Activated T-helper 1 cell treated with anti-CD3 and anti-CD28 coated beads, Interleukin-12 subunit alpha, Interleukin-12 subunit beta, Interleukin-2, Interleukin-4 antibody, amounts not matched to agents 30 ng/mL and 10 ng/mL and 1 ng/mL, durations not matched to agents 14 hours and 24 hours and 36 hours (primary cell): ENCODE measurements at regions not wholly inside any gene's neighbourhood (a gene's known extent, or its start where the extent isn't known, plus 50 kb on each side); places are given as distances from the start of the nearest gene placed in this dataset.

Experiments
- DNase-seq: peaks from one replicate; pipeline ENCODE4 v3.0.0; 2021; ENCODE audit warnings: low spot score
- H3K27ac Mint-ChIP-seq: one replicate; pipeline ENCODE4 v1.8.0; 2021; ENCODE audit warnings: mild to moderate bottlenecking, mixed read lengths
- H3K27me3 Mint-ChIP-seq: one replicate; pipeline ENCODE4 v1.8.0; 2022; ENCODE audit warnings: mild to moderate bottlenecking, moderate library complexity, mixed read lengths; ENCODE audit not compliant: insufficient read depth
- H3K36me3 Mint-ChIP-seq: one replicate; pipeline ENCODE4 v1.8.0; 2021; ENCODE audit warnings: low read depth, mixed read lengths
- H3K4me1 Mint-ChIP-seq: one replicate; pipeline ENCODE4 v1.8.0; 2021; ENCODE audit warnings: low read depth, mixed read lengths
- H3K4me3 Mint-ChIP-seq: one replicate; pipeline ENCODE4 v1.8.0; 2021; ENCODE audit warnings: mild to moderate bottlenecking, moderate library complexity, mixed read lengths
- H3K9me3 Mint-ChIP-seq: one replicate; pipeline ENCODE4 v1.8.0; 2021; ENCODE audit warnings: mixed read lengths
- intact Hi-C: fragments of 100-400 bp; cut with micrococcal nuclease; formaldehyde crosslinking; loops from one replicate; pipeline ENCODE4 v1.15.1; 2024

DNA sequence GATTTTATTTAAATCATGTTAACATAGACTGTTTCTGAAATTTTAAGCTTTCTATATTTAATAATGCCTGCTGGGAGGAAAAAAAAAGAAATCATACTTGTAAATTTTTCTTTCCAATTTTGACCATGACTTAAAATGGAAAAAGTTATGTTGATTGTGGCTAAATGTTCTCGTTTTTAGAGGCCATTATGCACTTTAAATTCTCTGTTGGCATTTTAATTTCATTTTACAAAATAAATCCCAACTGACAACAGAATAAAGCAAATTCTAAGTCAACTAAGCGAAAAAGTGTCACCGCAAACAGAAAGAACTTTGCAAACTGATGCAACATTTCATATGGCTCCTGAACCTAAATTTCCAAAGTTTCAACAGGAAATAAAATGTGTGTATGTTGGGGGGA, 74.8 kb upstream of the G2E3 start:
- H3K4me3 Mint-ChIP-seq, result no peak overlapping the region

DNA sequence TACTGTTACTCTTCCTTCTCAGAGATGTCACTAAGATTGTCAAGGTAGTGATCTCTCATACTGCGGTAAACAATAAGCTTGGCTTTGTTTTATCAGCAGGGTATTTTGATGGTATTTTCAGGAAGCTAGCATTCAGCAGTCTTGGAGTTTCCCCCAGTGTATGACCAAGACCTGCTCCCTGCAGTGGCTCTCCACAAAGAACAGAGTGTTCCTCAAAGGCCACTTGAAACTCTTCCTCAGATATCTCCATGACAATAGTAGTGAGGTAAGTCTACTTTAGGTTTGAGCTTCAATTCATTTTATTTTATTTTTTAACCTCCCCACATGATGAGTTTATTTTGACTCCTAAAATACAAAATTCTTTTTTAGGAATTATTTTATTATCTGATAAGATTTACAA, 74.0 kb upstream of the G2E3 start:
- intact Hi-C loops, result no loop called here
- Mint-ChIP-seq H3K9me3 (no peaks in the 10 kb centered on the region), H3K27me3 (peaks cover 12% of the 10 kb centered on the region), H3K4me3 (no peak overlapping the region), H3K27ac (no peak overlapping the region), H3K4me1 (no peaks in the 10 kb centered on the region), H3K36me3 (no peaks in the 10 kb centered on the region)
- DNase-seq, result no peak

More for the DNA sequence above, 74.8 kb upstream of the G2E3 start:
- no peaks in the 10 kb centered on the region for H3K4me1 Mint-ChIP-seq
- intact Hi-C loops, result no loop called here
- no peaks in the 10 kb centered on the region for H3K36me3 Mint-ChIP-seq
- H3K27ac Mint-ChIP-seq, result no peak overlapping the region
- peaks cover 12% of the 10 kb centered on the region for H3K27me3 Mint-ChIP-seq
- no peak for DNase-seq
- H3K9me3 Mint-ChIP-seq, result no peaks in the 10 kb centered on the region

DNA sequence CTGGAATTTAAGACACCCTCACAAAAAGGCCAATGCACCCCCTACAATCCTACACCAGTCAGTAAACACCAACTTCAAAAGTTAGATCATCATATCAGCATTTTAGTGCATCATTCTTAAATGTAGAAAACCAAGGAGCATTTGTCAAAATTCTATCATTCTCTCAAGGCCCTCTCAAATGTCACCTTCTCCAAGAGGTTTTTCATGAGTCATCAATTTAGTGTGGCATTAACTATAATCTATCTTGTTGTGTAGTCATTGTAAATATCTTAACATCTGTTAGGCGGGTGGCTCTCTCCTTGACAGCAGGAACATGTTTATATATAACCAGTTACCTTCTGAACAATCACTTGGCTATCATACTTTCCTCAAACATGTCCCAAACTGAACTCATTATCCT, 62.1 kb upstream of the G2E3 start:
- Mint-ChIP-seq H3K4me1 (no peaks in the 10 kb centered on the region), H3K9me3 (no peaks in the 10 kb centered on the region), H3K36me3 (no peaks in the 10 kb centered on the region), H3K27ac (no peak overlapping the region), H3K27me3 (peaks cover 5% of the 10 kb centered on the region), H3K4me3 (no peak overlapping the region)
- intact Hi-C loops, result no loop called here
- no peak for DNase-seq

DNA sequence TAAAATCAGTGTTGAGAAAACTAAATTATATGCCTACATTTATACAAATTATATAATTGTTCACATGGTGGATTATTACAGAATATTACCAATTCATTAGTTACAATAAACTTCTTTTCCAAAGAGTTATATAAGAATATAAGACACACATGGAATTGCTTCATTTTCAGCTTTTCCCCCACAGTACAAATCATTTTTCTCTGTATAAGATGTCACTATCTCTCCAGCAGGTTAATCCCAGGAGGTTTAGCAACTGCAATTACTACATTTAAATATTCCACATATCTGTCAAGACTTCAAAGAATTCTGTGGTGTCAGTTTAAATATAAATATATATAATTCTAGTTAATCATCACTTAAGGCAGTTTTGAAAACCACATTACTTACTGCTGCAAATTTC, 59.6 kb upstream of the G2E3 start:
- Mint-ChIP-seq H3K9me3 (no peaks in the 10 kb centered on the region), H3K27me3 (peaks cover 5% of the 10 kb centered on the region), H3K27ac (no peak overlapping the region), H3K4me1 (no peaks in the 10 kb centered on the region), H3K36me3 (no peaks in the 10 kb centered on the region), H3K4me3 (no peak overlapping the region)
- DNase-seq, result no peak
- intact Hi-C loops, result no loop called here

DNA sequence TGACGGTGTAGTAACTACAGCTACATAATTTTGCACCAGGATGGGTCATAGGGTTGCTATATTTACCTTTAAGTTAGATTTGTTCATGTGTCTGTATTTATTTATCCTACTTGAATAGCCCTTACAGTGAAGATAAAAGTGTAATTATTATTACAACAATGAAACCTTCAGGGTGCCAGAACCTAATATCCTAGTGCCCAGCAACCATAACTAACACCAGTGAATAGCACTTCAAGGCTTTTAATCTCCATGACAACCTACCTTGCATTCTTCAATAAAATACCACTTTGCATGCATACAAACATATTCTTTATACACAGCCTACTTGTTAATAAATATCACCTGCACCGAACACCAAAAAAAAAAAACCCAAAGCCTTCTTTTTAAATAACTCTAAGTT, 58.7 kb upstream of the G2E3 start:
- H3K27ac Mint-ChIP-seq, result no peak overlapping the region
- H3K4me1 Mint-ChIP-seq, result no peaks in the 10 kb centered on the region
- intact Hi-C loops, result no loop called here
- H3K36me3 Mint-ChIP-seq, result no peaks in the 10 kb centered on the region
- H3K4me3 Mint-ChIP-seq, result no peak overlapping the region
- no peak for DNase-seq
- H3K9me3 Mint-ChIP-seq, result no peaks in the 10 kb centered on the region
- peaks cover 2% of the 10 kb centered on the region for H3K27me3 Mint-ChIP-seq

DNA sequence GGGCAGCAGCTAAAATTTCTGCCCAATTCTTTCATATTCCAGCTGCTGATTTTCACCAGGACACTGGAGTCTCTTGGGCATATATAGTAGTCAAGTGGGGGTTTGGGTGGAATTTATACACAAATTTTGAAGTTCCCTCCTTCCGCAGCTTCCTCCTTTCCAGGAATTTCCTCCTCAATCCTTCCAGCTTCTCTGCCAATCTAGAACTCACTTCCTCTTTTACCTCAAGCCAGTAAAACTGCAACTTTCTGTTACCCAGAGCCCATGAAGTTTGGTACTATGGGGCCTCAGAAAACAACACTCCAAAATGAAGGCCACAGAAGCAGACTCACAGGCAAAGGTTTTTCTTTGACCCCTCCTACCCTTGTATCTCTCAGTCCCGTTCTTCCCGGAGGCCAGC, 51.7 kb upstream of the G2E3 start:
- Mint-ChIP-seq H3K4me1 (no peaks in the 10 kb centered on the region), H3K27me3 (peaks cover 4% of the 10 kb centered on the region), H3K27ac (no peak overlapping the region), H3K4me3 (no peak overlapping the region), H3K36me3 (no peaks in the 10 kb centered on the region), H3K9me3 (no peaks in the 10 kb centered on the region)
- DNase-seq, result no peak
- intact Hi-C loops, result no loop called here
